ENCODE measurements at regions not wholly inside any gene's neighbourhood (a gene's known extent, or its start where the extent isn't known, plus 50 kb on each side); places are given as distances from the start of the nearest gene placed in this dataset.

GRCh38 chr22:22092974-22093373 is 110.4 kb upstream of the TOP3B start:
- TF ChIP-seq, protein P1, sequence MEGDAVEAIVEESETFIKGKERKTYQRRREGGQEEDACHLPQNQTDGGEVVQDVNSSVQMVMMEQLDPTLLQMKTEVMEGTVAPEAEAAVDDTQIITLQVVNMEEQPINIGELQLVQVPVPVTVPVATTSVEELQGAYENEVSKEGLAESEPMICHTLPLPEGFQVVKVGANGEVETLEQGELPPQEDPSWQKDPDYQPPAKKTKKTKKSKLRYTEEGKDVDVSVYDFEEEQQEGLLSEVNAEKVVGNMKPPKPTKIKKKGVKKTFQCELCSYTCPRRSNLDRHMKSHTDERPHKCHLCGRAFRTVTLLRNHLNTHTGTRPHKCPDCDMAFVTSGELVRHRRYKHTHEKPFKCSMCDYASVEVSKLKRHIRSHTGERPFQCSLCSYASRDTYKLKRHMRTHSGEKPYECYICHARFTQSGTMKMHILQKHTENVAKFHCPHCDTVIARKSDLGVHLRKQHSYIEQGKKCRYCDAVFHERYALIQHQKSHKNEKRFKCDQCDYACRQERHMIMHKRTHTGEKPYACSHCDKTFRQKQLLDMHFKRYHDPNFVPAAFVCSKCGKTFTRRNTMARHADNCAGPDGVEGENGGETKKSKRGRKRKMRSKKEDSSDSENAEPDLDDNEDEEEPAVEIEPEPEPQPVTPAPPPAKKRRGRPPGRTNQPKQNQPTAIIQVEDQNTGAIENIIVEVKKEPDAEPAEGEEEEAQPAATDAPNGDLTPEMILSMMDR (IDR thresholded peaks at IDR 0.05): no peak
- Mint-ChIP-seq H3K4me3 (no peak overlapping the region), H3K9me3 (no peaks in the 10 kb centered on the region), H3K36me3 (ENCODE audit: low read depth) (no peaks in the 10 kb centered on the region), H3K27me3 (ENCODE audit: low read depth, poor library complexity) (peaks cover 99% of the 10 kb centered on the region), H3K4me1 (no peaks in the 10 kb centered on the region), H3K27ac (no peak overlapping the region)
- DNase-seq: no peak

- Mint-ChIP-seq H3K36me3 (ENCODE audit: low read depth) (no peaks in the 10 kb centered on the region), H3K4me3 (no peak overlapping the region), H3K27ac (no peak overlapping the region), H3K9me3 (no peaks in the 10 kb centered on the region), H3K4me1 (no peaks in the 10 kb centered on the region), H3K27me3 (ENCODE audit: low read depth, poor library complexity) (peaks cover 97% of the 10 kb centered on the region)
- TF ChIP-seq, protein P1 (IDR thresholded peaks at IDR 0.05): no peak
- no peak for DNase-seq
Observed at GRCh38 chr22:22092101-22092500, 109.5 kb upstream of the TOP3B start.

DNA sequence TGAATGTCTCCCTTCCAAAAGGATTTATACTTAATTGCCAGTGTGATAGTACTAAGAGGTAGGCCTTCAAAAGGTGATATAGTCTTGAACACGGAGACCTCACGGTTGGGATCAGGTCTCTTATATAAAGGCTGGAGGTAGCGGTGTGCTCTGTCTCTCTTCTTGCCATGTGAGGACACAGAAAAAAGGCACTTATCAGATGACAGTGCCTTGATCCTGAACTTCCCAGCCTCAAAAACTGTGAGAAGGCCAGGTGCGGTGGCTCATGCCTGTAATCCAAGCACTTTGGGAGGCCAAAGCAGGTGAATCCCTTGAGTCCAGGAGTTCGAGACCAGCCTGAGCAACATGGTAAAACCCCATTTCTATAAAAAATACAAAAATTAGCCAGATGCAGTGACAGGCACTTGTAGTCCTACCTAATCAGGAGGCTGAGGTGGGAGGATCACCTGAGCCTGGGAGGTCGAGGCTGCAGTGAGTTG is 108.9 kb upstream of the TOP3B start:
- H3K27me3 Mint-ChIP-seq (ENCODE audit: low read depth, poor library complexity): peaks cover 97% of the 10 kb centered on the region
- H3K4me3 Mint-ChIP-seq: no peak overlapping the region

DNA sequence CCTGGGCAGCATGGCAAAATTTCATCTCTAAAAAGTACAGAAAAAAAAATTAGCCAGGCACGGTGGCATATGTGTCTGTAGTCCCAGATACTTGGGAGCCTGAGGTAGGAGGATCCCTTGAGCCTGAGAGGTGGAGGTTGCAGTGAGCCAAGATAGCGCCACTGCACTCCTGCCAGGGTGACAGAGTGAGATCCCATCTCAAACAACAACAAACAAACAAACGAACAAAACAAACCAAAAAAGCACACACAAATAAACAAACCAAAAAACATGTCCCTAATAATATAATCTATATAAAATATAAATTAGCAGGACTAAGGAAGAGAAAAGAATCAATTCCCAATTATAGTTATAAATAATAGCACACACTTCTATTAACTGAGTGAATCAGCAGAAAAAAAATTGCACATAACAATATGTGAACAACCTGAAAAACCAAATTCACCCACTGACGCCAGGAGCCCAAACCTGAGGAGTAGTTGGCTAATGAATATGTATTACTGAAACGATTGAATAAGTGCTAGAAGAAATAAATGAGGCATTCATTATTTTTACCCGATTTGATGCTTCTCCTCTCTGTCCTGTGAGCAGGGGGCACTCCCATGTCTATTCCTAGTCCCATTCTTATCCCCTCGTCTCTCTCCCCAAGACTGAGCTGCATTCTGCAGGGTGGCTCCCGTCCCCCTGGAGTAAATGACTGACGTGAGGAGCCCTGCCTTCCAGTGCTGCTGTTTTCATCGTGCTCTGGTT is 108.2 kb upstream of the TOP3B start:
- H3K36me3 Mint-ChIP-seq (ENCODE audit: low read depth): no peaks in the 10 kb centered on the region
- H3K27me3 Mint-ChIP-seq (ENCODE audit: low read depth, poor library complexity): peaks cover 97% of the 10 kb centered on the region

More for the DNA sequence above, 108.9 kb upstream of the TOP3B start:
- TF ChIP-seq, protein P1 (IDR thresholded peaks at IDR 0.05): no peak
- H3K9me3 Mint-ChIP-seq: no peaks in the 10 kb centered on the region
- H3K36me3 Mint-ChIP-seq (ENCODE audit: low read depth): no peaks in the 10 kb centered on the region
- H3K27ac Mint-ChIP-seq: no peak overlapping the region
- no peaks in the 10 kb centered on the region for H3K4me1 Mint-ChIP-seq
- DNase-seq: no peak

GRCh38 chr22:22089459-22090308 is 107.1 kb upstream of the TOP3B start:
- H3K4me1 Mint-ChIP-seq: no peaks in the 10 kb centered on the region
- H3K36me3 Mint-ChIP-seq (ENCODE audit: low read depth): no peaks in the 10 kb centered on the region
- DNase-seq: no peak
- H3K27me3 Mint-ChIP-seq (ENCODE audit: low read depth, poor library complexity): peaks cover 97% of the 10 kb centered on the region
- H3K9me3 Mint-ChIP-seq: no peaks in the 10 kb centered on the region
- H3K27ac Mint-ChIP-seq: no peak overlapping the region
- TF ChIP-seq, protein P1 (IDR thresholded peaks at IDR 0.05): no peak
- no peak overlapping the region for H3K4me3 Mint-ChIP-seq

More for the DNA sequence above, 108.2 kb upstream of the TOP3B start:
- H3K4me1 Mint-ChIP-seq: no peaks in the 10 kb centered on the region
- TF ChIP-seq, protein P1 (IDR thresholded peaks at IDR 0.05): no peak
- no peak for DNase-seq
- H3K27ac Mint-ChIP-seq: no peak overlapping the region
- no peaks in the 10 kb centered on the region for H3K9me3 Mint-ChIP-seq
- no peak overlapping the region for H3K4me3 Mint-ChIP-seq
